Upper lobe of left lung (tissue), 6 donors: ENCODE measurements at regions not wholly inside any gene's neighbourhood (a gene's known extent, or its start where the extent isn't known, plus 50 kb on each side); places are given as distances from the start of the nearest gene placed in this dataset.

ENCODE experiments used
- ATAC-seq, 2 donors: fragments of 200-7000 bp; cut with Tn5 transposase; one replicate each; pipeline ENCODE4 v1.9.1; 2022; ENCODE audit warnings: mild to moderate bottlenecking in 2 of 2, moderate library complexity in 2 of 2; ENCODE audit not compliant: low FRiP score in 2 of 2
- DNase-seq, 2 donors: peaks; one replicate each; pipeline ENCODE4 v3.0.0-alpha.2; 2019 to 2020
- H3K27ac ChIP-seq, 4 donors: fragments of 200-600 bp; sonication (generic); one replicate each; pipeline ENCODE4 v1.5.1; 2016 to 2019
- H3K27me3 ChIP-seq, 4 donors: fragments of 200-600 bp; sonication (generic); one replicate each; pipeline ENCODE4 v1.5.1; 2017 to 2019
- H3K36me3 ChIP-seq, 4 donors: fragments of 200-600 bp; sonication (generic); one replicate each; pipeline ENCODE4 v1.5.1; 2016 to 2019
- H3K4me1 ChIP-seq, 4 donors: fragments of 200-600 bp; sonication (generic); one replicate each; pipeline ENCODE4 v1.5.1; 2018 to 2019
- H3K4me3 ChIP-seq, 4 donors: fragments of 200-600 bp; sonication (generic); one replicate each; pipeline ENCODE4 v1.5.1; 2017 to 2019; ENCODE audit warnings: mild to moderate bottlenecking in 2 of 4, moderate library complexity in 1 of 4
- H3K9me3 ChIP-seq, 4 donors: fragments of 200-600 bp; sonication (generic); one replicate each; pipeline ENCODE4 v1.5.1; 2018 to 2019
- CTCF ChIP-seq, 6 experiments: fragments of 450-650 bp in 4 of 6; fragments of 200-600 bp in 2 of 6; sonication (generic) in 2 of 6; IDR thresholded peaks; one replicate each; pipeline ENCODE4 v1.5.1; 2016 to 2019; ENCODE audit warnings: antibody characterized with exemption in 6 of 6
- EP300 ChIP-seq, 4 donors: sonication (generic); formaldehyde crosslinking; IDR thresholded peaks; one replicate each; pipeline ENCODE4 v1.5.1; 2017; ENCODE audit warnings: antibody characterized with exemption in 4 of 4, control low read depth in 2 of 4
- POLR2A ChIP-seq, 4 donors: fragments of 450-650 bp; IDR thresholded peaks; one replicate each; pipeline ENCODE4 v1.5.1; 2016 to 2017; ENCODE audit warnings: antibody characterized with exemption in 4 of 4, mild to moderate bottlenecking in 2 of 4
- POLR2AphosphoS5 ChIP-seq, 2 donors: sonication (generic); formaldehyde crosslinking; IDR thresholded peaks; one replicate each; pipeline ENCODE4 v1.5.1; 2017; ENCODE audit warnings: antibody characterized with exemption in 2 of 2
- WGBS, 2 donors: methylation state at CpG; one replicate each; pipeline ENCODE4 v1.1.5; 2017 to 2018; 5-methylcytosine and 5-hydroxymethylcytosine counted together
- donor health status: DM: no; HTN: no; CAD: no; lungs with moderate emphysema.
- donor health status: DM: no; HTN: yes; CAD: no; lungs with severe emphysema.

- Histone ChIP-seq H3K27me3 (no peaks in the 10 kb centered on the region), H3K4me1 (no peaks in the 10 kb centered on the region), H3K36me3 (no peaks in the 10 kb centered on the region), H3K4me3 (no peak overlapping the region), H3K9me3 (no peaks in the 10 kb centered on the region), H3K27ac (no peak overlapping the region)
- DNase-seq (no peak), ATAC-seq (no peak)
- TF ChIP-seq CTCF (IDR thresholded peaks at IDR 0.05) (no peak), EP300 (IDR thresholded peaks at IDR 0.05) (no peak), POLR2AphosphoS5 (IDR thresholded peaks at IDR 0.05) (no peak), POLR2A (IDR thresholded peaks at IDR 0.05) (no peak)
- WGBS, 2 donors = 63 to 75% methylated on average over 6 of the region's 6 CpGs
Observed at GRCh38 chr4:181508601-181509000, 734.6 kb upstream of the TENM3 start.

DNA sequence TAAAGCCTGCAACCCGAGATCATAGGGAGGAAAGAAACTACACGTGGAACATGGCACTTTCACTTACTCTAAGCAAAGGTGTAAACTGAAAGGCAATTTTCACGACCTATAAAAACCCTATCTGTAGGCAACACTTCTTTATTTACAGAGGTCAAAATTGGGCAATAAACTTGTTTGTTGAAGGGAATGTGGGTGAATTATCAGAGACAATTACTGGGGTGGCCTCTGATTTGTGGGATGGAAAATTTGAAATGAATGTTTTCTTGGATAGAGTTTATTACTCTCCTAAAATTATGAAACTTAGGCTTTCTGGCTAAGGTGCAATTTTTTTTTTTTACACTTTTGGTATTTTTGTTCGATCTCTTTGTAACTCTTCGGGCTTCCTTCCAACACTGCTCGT, 734.1 kb upstream of the TENM3 start:
- no peaks in the 10 kb centered on the region for H3K9me3 ChIP-seq
- H3K36me3 ChIP-seq = no peaks in the 10 kb centered on the region
- no peaks in the 10 kb centered on the region for H3K27me3 ChIP-seq
- H3K4me1 ChIP-seq = no peaks in the 10 kb centered on the region
- H3K4me3 ChIP-seq = no peak overlapping the region
- whole genome bisulfite sequencing, 2 donors = 52 to 62% methylated on average over 6 of the region's 6 CpGs
- ATAC-seq = no peak
- TF ChIP-seq POLR2AphosphoS5 (IDR thresholded peaks at IDR 0.05) (no peak), CTCF (IDR thresholded peaks at IDR 0.05) (no peak)
- no peak overlapping the region for H3K27ac ChIP-seq
- DNase-seq = no peak

DNA sequence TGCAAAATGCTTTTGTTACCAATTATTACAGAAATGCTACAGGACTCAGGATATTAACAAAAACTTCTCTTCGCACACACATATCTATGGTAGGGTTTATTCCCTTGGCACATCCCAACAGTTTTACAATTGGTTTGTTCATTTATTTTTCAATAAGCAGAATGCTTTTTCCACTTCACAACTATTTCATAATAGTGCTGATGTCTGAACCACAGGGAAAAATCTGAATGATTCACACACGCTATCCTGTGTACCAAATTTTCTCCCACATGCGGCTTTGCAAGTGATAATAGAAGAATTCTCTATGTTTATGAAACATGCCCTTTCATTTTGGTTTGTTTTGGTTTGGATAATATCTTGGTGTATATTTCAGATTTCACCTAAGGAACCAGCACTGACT, 725.7 kb upstream of the TENM3 start:
- WGBS, 2 donors = 89 to 90% methylated on average over 3 of the region's 3 CpGs
- H3K27ac ChIP-seq = no peak overlapping the region
- H3K4me1 ChIP-seq = no peaks in the 10 kb centered on the region
- H3K4me3 ChIP-seq = no peak overlapping the region
- no peaks in the 10 kb centered on the region for H3K27me3 ChIP-seq
- DNase-seq (no peak), ATAC-seq (no peak)
- TF ChIP-seq POLR2AphosphoS5 (IDR thresholded peaks at IDR 0.05) (no peak), CTCF (IDR thresholded peaks at IDR 0.05) (no peak), EP300 (IDR thresholded peaks at IDR 0.05) (no peak)
- H3K9me3 ChIP-seq = no peaks in the 10 kb centered on the region
- H3K36me3 ChIP-seq = no peaks in the 10 kb centered on the region

DNA sequence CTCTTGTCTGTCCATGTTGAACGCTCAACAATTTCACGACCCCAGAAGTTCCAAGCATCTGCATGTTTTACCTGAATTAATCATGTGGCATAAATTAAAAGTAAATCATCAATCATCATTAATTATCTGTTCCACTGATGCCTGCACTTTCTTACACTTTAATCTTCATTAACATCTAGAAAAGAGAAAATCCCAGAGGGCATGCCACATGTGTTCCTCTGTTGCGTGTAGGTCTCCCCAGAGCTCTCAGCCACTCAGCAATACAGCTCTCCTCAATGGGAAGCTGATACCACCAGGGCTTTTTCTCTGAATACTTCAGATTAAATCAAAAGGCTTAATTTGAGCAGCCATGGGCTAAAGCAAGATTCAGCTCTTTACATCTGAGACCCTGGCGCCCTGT, 722.4 kb upstream of the TENM3 start:
- Histone ChIP-seq H3K27me3 (no peaks in the 10 kb centered on the region), H3K27ac (no peak overlapping the region), H3K36me3 (no peaks in the 10 kb centered on the region), H3K4me3 (no peak overlapping the region), H3K4me1 (no peaks in the 10 kb centered on the region), H3K9me3 (no peaks in the 10 kb centered on the region)
- ATAC-seq (no peak), DNase-seq (no peak)
- WGBS, 2 donors = 94 to 97% methylated on average over 4 of the region's 4 CpGs
- TF ChIP-seq EP300 (IDR thresholded peaks at IDR 0.05) (no peak), POLR2A (IDR thresholded peaks at IDR 0.05) (no peak), CTCF (IDR thresholded peaks at IDR 0.05) (no peak), POLR2AphosphoS5 (IDR thresholded peaks at IDR 0.05) (no peak)

DNA sequence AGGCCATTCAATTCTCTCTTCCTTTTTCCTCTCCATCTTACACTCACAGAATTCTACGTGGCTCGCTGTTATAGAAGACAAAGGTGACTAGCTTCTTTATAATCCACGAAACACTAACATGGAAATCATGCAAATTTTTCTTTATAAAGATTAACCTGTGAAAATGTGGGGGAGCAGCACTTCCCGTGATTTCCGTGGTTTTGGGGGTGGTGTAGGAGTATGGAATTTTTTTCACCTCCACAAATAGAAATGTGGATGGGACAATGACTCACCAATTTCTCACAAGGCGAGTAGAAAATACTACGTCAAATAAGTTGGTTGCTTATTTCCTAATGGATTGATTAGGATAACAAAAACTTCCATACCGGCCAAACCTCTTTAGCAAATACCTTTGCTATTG, 719.2 kb upstream of the TENM3 start:
- WGBS, 2 donors = 63 to 67% methylated on average over 8 of the region's 8 CpGs
- Histone ChIP-seq H3K36me3 (no peaks in the 10 kb centered on the region), H3K9me3 (no peaks in the 10 kb centered on the region), H3K27ac (no peak overlapping the region), H3K4me1 (no peaks in the 10 kb centered on the region), H3K4me3 (no peak overlapping the region), H3K27me3 (no peaks in the 10 kb centered on the region)
- TF ChIP-seq POLR2A (IDR thresholded peaks at IDR 0.05) (no peak), CTCF (IDR thresholded peaks at IDR 0.05) (no peak), EP300 (IDR thresholded peaks at IDR 0.05) (no peak), POLR2AphosphoS5 (IDR thresholded peaks at IDR 0.05) (no peak)
- ATAC-seq (no peak), DNase-seq (no peak)
